GM12878 (cell line): ENCODE measurements at regions not wholly inside any gene's neighbourhood (a gene's known extent, or its start where the extent isn't known, plus 50 kb on each side); places are given as distances from the start of the nearest gene placed in this dataset.

Source experiments
- ATAC-seq: fragments of 200-7000 bp; cut with Tn5 transposase; 3 replicates; pipeline ENCODE4 v1.9.1; 2020; ENCODE audit warnings: mild to moderate bottlenecking, moderate library complexity
- BruUV-seq: library from RNA; stranded (reverse); fragments of 400-500 nt; replicated peaks from 2 replicates; lab custom pipeline; 2021; lab: Mats Ljungman, UMichigan
- CTCF ChIA-PET: fragments of 300-600 bp; sonication (Branson Sonifier 250); formaldehyde crosslinking; extraction: SDS; loops from one replicate; lab custom pipeline; 2021; ENCODE audit warnings: inconsistent platforms; lab: Yijun Ruan, JAX
- POLR2A ChIA-PET: fragments of 350-600 bp; formaldehyde crosslinking; extraction: SDS; loops from one replicate; lab custom pipeline; 2021; ENCODE audit warnings: inconsistent platforms; lab: Charles Lee
- RAD21 ChIA-PET: fragments of 300-600 bp; sonication (Branson Sonifier 250); formaldehyde crosslinking; loops from one replicate; lab custom pipeline; 2023; ENCODE audit warnings: antibody characterized with exemption; ENCODE audit not compliant: unreplicated experiment; lab: Charles Lee
- SMC1A ChIA-PET: fragments of 300-600 bp; sonication (Branson Sonifier 250); formaldehyde crosslinking; loops from one replicate; lab custom pipeline; 2023; ENCODE audit not compliant: unreplicated experiment, uncharacterized antibody; lab: Charles Lee
- DNase-seq: peaks from one replicate; pipeline ENCODE4 v3.0.0-alpha.2; 2011; ENCODE audit warnings: low read depth, low spot score
- FAIRE-seq: peaks from 3 replicates; lab custom pipeline; 2011; peaks lifted over from hg19 to GRCh38; lab: Jason Lieb, UNC
- H2AFZ ChIP-seq: 2 replicates; pipeline ENCODE4 v1.6.0; 2011; ENCODE audit warnings: low read depth, low read length, control low read depth; ENCODE audit not compliant: control insufficient read depth
- H3K27ac ChIP-seq: 2 replicates; pipeline ENCODE4 v1.5.1; 2011; ENCODE audit warnings: control low read depth; ENCODE audit not compliant: control insufficient read depth, insufficient read depth
- H3K27me3 ChIP-seq, 2 experiments: replicated peaks in 1 of 2; 2 replicates each; pipeline versions ENCODE4 v1.6.0 to v1.6.1; 2011; ENCODE audit warnings: low read length in 1 of 2; ENCODE audit not compliant: control insufficient read depth in 2 of 2, insufficient read depth in 2 of 2
- H3K36me3 ChIP-seq, 2 experiments: 2 replicates each; pipeline ENCODE4 v1.5.1; 2011; ENCODE audit warnings: low read length in 1 of 2; ENCODE audit not compliant: control insufficient read depth in 2 of 2, insufficient read depth in 2 of 2
- H3K4me1 ChIP-seq: 2 replicates; pipeline ENCODE4 v1.6.1; 2011; ENCODE audit warnings: mild to moderate bottlenecking, low read length, moderate library complexity, mixed read lengths; ENCODE audit not compliant: control insufficient read depth, insufficient read depth
- H3K4me2 ChIP-seq: 2 replicates; pipeline ENCODE4 v1.6.0; 2011; ENCODE audit warnings: control low read depth; ENCODE audit not compliant: control insufficient read depth, insufficient read depth
- H3K4me3 ChIP-seq: fragments of 200-600 bp; sonication (generic); 2 replicates; pipeline ENCODE4 v1.5.1; 2016
- H3K79me2 ChIP-seq: 2 replicates; pipeline ENCODE4 v1.6.0; 2011; ENCODE audit warnings: low read length; ENCODE audit not compliant: control insufficient read depth, insufficient read depth
- H3K9ac ChIP-seq: 2 replicates; pipeline ENCODE4 v1.8.0; 2011; ENCODE audit warnings: low read length, control low read depth, mixed read lengths; ENCODE audit not compliant: control insufficient read depth, insufficient read depth
- H3K9me3 ChIP-seq: replicated peaks from 3 replicates; pipeline ENCODE4 v1.5.1; 2011; ENCODE audit warnings: mild to moderate bottlenecking, low read length; ENCODE audit not compliant: control insufficient read depth, insufficient read depth
- H4K20me1 ChIP-seq: 2 replicates; pipeline ENCODE4 v1.6.0; 2011; ENCODE audit not compliant: control insufficient read depth, insufficient read depth
- HCFC1 ChIP-seq: fragments of 150-350 bp; IDR thresholded peaks from 2 replicates; pipeline ENCODE4 v1.6.1; 2014; ENCODE audit warnings: low read length
- HDAC6 ChIP-seq: fragments of 200-600 bp; sonication (generic); IDR thresholded peaks from one replicate; pipeline ENCODE4 v1.8.0; 2017; ENCODE audit warnings: antibody characterized with exemption; ENCODE audit not compliant: unreplicated experiment
- HDGF ChIP-seq: fragments of 450-650 bp; IDR thresholded peaks from 2 replicates; pipeline ENCODE4 v1.6.1; 2016; ENCODE audit warnings: antibody characterized with exemption
- IKZF2 ChIP-seq, 2 experiments: fragments of 450-650 bp; IDR thresholded peaks; 2 replicates each; pipeline ENCODE4 v1.6.1; 2017; ENCODE audit warnings: mild to moderate bottlenecking in 2 of 2, moderate library complexity in 2 of 2
- NKRF ChIP-seq: fragments of 450-650 bp; conservative IDR thresholded peaks from 2 replicates; pipeline ENCODE4 v1.6.1; 2017; ENCODE audit warnings: mild to moderate bottlenecking, moderate library complexity
- PAX5 ChIP-seq: IDR thresholded peaks from 2 replicates; pipeline ENCODE4 v1.6.1; 2011; ENCODE audit warnings: low read depth, low read length, borderline replicate concordance
- POU2F2 ChIP-seq: IDR thresholded peaks from 3 replicates; pipeline ENCODE4 v1.6.1; 2011; ENCODE audit warnings: low read depth, mild to moderate bottlenecking, low read length, borderline replicate concordance
- PRDM15 ChIP-seq: fragments of 450-650 bp; formaldehyde crosslinking; IDR thresholded peaks from 2 replicates; pipeline ENCODE4 v1.4.0; 2020; ENCODE audit warnings: mild to moderate bottlenecking, moderate library complexity
- SPI1 ChIP-seq: IDR thresholded peaks from 2 replicates; pipeline ENCODE4 v1.6.1; 2011; ENCODE audit warnings: low read depth, mild to moderate bottlenecking, low read length, moderate library complexity, borderline replicate concordance; ENCODE audit not compliant: insufficient read depth
- ZNF687 ChIP-seq: fragments of 450-650 bp; IDR thresholded peaks from 2 replicates; pipeline ENCODE4 v1.6.1; 2017; ENCODE audit warnings: mild to moderate bottlenecking, moderate library complexity
- WGBS: methylation state at CpG from one replicate; pipeline ENCODE4 v1.1.6; 2016; ENCODE audit warnings: low lambda C conversion rate; ENCODE audit not compliant: insufficient replicate concordance, insufficient coverage; ENCODE audit errors: missing lambda C conversion rate; 5-methylcytosine and 5-hydroxymethylcytosine counted together
- in situ Hi-C: fragments of 300-500 bp; cut with MboI; formaldehyde crosslinking; loops from 9 replicates; pipeline ENCODE4 v1.14.3; 2018; ENCODE audit warnings: mixed read lengths
- intact Hi-C: fragments of 100-400 bp; cut with micrococcal nuclease; formaldehyde crosslinking; loops from one replicate; pipeline ENCODE4 v1.14.2; 2022; ENCODE audit not compliant: unreplicated experiment

- TF ChIP-seq PRDM15 (CRISPR knock-in tag) (no peak), IKZF2 (IDR thresholded peaks at IDR 0.05) (no peak)
These were observed 61.5 kb upstream of the PTGR2 start (continued) for GRCh38 chr14:73789989-73790581.

- CTCF ChIA-PET = interaction anchor here (0.7 to 6.6 kb wide), 11 partner anchors 8 to 60 kb away, joined by 3 to 52 read pairs (median 5); a partner anchor contains a TSS
- H3K4me1 ChIP-seq = peaks cover 16% of the 10 kb centered on the region
- no peak for FAIRE-seq
- BruUV-seq = no TSS peak
- no peak overlapping the region; the same call in 1 of the 2 replicates for H3K27ac ChIP-seq
- RAD21 ChIA-PET = interaction anchor here (0.7 to 25.9 kb wide), 11 partner anchors 10 to 743 kb away, joined by 3 to 710 read pairs (median 3); partner anchors contain the start of genes COQ6, FAM161B and PTGR2
- POLR2A ChIA-PET = interaction anchor here (0.7 to 10.2 kb wide), 6 partner anchors 10 to 1046 kb away, joined by 3 to 260 read pairs (median 37); a partner anchor contains a TSS
- H3K9ac ChIP-seq = no peak overlapping the region
- H3K4me3 ChIP-seq = peak overlapping the region; percentile 97; the same call in 1 of the 2 replicates
- intact Hi-C loops (loop anchor here (5.0 kb wide), 2 partner anchors 37 to 38 kb away; no protein-coding TSS in a partner anchor), in situ Hi-C loops (no loop called here)
- DNase-seq = no peak
- no peak for ATAC-seq
- H2AFZ ChIP-seq = no peak overlapping the region
- H3K36me3 ChIP-seq = no peaks in the 10 kb centered on the region
- WGBS = 94% methylated on average over 6 of the region's 6 CpGs
- peaks cover 44% of the 10 kb centered on the region for H3K79me2 ChIP-seq
- H4K20me1 ChIP-seq = no peaks in the 10 kb centered on the region
- SMC1A ChIA-PET = interaction anchor here (0.6 to 10.7 kb wide), 12 partner anchors 9 to 60 kb away, joined by 3 to 280 read pairs (median 6); a partner anchor contains a TSS
- H3K9me3 ChIP-seq = no peaks in the 10 kb centered on the region
- no peaks in the 10 kb centered on the region for H3K27me3 ChIP-seq
- H3K4me2 ChIP-seq = peak overlapping the region; percentile 90; the same call in 1 of the 2 replicates
- TF ChIP-seq NKRF (no peak), ZNF687 (no peak), SPI1 (no peak), POU2F2 (no peak), HDGF (no peak), PAX5 (no peak), HCFC1 (no peak), HDAC6 (no peak)
These were observed 62.7 kb upstream of the PTGR2 start for GRCh38 chr14:73788701-73789551.
